22Rv1 (cell line): ENCODE measurements at regions not wholly inside any gene's neighbourhood (a gene's known extent, or its start where the extent isn't known, plus 50 kb on each side); places are given as distances from the start of the nearest gene placed in this dataset.

Source experiments
- ZFX ChIP-seq: fragments of 450-650 bp; IDR thresholded peaks from 2 replicates; pipeline ENCODE4 v1.6.1; 2017; ENCODE audit warnings: antibody characterized with exemption, borderline replicate concordance
- TF ChIP-seq, protein P1 (sequence below): fragments of 450-650 bp; IDR thresholded peaks from 2 replicates; pipeline ENCODE4 v1.5.1; 2017; ENCODE audit warnings: mild to moderate bottlenecking

GRCh38 chr4:63221477-63221876 lies 1187.8 kb downstream of the TECRL start:
- TF ChIP-seq, protein P1, sequence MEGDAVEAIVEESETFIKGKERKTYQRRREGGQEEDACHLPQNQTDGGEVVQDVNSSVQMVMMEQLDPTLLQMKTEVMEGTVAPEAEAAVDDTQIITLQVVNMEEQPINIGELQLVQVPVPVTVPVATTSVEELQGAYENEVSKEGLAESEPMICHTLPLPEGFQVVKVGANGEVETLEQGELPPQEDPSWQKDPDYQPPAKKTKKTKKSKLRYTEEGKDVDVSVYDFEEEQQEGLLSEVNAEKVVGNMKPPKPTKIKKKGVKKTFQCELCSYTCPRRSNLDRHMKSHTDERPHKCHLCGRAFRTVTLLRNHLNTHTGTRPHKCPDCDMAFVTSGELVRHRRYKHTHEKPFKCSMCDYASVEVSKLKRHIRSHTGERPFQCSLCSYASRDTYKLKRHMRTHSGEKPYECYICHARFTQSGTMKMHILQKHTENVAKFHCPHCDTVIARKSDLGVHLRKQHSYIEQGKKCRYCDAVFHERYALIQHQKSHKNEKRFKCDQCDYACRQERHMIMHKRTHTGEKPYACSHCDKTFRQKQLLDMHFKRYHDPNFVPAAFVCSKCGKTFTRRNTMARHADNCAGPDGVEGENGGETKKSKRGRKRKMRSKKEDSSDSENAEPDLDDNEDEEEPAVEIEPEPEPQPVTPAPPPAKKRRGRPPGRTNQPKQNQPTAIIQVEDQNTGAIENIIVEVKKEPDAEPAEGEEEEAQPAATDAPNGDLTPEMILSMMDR = no peak
- no peak for TF ChIP-seq ZFX
